NCI-H1694 treated with DMSO at 0.1 percent for 48 hours (cell line): ENCODE measurements at regions not wholly inside any gene's neighbourhood (a gene's known extent, or its start where the extent isn't known, plus 50 kb on each side); places are given as distances from the start of the nearest gene placed in this dataset.

Experiments
- DNase-seq: peaks from one replicate; lab custom pipeline; 2025; lab: John Stamatoyannopoulos, UW

- no peak for DNase-seq
Measured at GRCh38 chr6:131383421-131384411, 189.3 kb upstream of the ARG1 start.

GRCh38 chr6:131387562-131388447, 185.2 kb upstream of the ARG1 start:
- DNase-seq, result no peak

GRCh38 chr6:131390322-131390721, 182.7 kb upstream of the ARG1 start:
- DNase-seq, result no peak

- no peak for DNase-seq
Measured at GRCh38 chr6:131391116-131391515, 181.9 kb upstream of the ARG1 start.

DNA sequence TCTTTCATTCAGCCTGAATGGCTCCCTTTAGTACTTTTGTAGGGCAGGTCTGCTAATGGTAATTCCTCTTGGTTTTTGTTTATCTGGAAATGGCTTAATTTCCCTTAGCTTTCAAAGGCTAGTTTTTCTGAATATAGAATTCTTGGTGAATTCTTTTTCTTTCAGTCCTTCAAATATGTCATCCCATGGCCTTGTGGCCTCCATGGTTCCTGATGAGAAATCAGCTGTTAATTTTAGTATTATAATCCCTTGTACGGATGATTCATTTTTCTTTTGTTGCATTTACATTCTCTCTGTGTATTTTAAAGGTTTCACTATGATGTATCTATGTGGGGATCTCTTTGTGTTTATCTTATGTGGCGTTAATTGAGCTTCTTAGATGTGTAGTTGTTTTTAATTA, 179.6 kb upstream of the ARG1 start:
- no peak for DNase-seq

- DNase-seq, result no peak
Measured at GRCh38 chr6:131394768-131395432, 178.1 kb upstream of the ARG1 start.

GRCh38 chr6:131398176-131398575, 174.8 kb upstream of the ARG1 start:
- no peak for DNase-seq

- no peak for DNase-seq
Measured at GRCh38 chr6:131399433-131399832, 173.6 kb upstream of the ARG1 start.

DNA sequence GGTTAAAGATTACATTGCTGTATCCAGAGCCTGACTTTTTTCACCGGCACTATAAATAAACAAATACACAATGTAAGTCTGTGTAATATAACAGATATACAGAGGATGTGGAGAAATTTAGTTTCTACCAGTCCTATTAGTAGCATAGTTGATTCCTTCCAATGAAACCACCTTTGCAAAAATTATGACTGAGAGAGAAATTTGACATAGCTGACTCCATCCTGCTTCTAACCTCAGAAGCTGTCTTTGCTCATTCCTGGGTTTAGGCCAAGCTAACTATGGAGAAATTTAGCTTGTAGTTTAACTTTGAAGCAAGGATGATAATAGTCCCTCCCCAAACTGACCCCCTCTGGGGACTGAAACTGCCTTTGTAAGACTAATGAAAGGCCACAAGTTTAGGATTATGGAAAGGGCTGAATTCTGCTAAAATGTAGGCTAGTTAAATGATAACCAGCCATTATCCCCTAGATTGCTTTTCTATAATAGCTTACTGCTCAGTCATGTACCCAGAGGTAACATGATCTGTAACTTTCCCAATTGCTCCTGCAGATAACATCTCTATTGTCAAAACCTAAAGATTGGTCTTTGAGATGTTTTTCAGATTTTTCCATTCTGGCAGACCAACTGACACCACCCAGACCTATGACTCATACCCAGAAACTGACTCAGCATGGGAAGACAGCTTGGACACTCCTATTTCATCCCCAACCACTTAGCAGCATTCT, 172.8 kb upstream of the ARG1 start:
- no peak for DNase-seq

DNA sequence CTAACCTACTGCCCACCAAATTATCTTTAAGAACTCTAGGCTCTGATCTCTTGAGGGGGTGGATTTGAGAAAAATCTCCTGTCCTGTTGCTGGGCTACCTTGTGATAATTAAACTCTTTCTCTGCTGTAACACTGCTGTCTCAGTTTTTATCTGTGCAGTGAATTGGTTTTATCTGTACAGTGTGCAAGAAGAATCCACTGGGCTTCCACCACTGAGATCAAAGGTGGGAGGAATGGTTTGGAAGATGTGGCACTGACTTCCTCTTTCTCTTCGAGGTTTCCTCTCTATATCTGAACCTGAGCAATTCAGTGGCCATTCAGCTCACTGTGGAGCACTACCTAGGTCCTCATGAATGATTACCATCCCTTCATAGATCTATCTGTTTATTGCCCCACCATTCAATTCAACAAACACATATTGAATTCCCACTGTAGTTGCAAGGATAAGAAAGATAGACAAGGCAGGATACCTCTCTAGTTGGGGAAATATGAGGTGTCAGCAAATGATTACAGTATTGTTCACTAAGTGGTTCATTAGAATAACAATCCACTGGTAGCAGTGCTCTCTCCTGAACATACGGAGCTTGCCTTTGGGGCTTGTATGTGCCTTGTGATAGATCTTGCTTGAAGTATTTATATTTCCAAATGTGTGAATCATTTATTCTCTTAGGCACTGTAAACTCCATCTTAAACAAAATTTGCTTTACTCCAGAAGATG, 172.1 kb upstream of the ARG1 start:
- DNase-seq, result no peak

- no peak for DNase-seq
Measured at GRCh38 chr6:131408811-131409210, 164.2 kb upstream of the ARG1 start.

GRCh38 chr6:131410785-131411184, 162.2 kb upstream of the ARG1 start:
- DNase-seq, result no peak

- DNase-seq, result no peak
Measured at GRCh38 chr6:131412960-131413830, 159.8 kb upstream of the ARG1 start.

GRCh38 chr6:131413831-131414191, 159.2 kb upstream of the ARG1 start:
- DNase-seq, result no peak

- no peak for DNase-seq
Measured at GRCh38 chr6:131414956-131415355, 158.1 kb upstream of the ARG1 start.

DNA sequence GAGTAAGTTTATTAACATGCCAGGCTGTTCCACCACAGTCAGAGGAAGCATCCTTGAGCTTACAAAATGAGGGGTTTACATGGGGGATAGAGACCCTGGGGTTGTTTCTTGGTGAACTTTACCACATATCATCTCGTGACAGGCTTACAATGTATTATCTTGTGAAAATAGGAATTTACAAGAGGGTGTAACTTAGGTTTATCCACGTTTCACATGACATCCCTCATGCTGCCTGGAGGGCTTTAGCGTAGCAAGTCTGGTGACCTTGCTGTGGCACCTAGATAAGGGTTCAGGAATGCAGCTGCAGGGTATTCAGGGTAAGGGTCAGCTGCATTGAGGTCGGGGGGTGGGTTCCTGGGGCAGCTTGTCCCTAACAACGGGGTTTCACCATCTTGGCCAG, 154.6 kb upstream of the ARG1 start:
- no peak for DNase-seq

- DNase-seq, result no peak
Measured at GRCh38 chr6:131419702-131420101, 153.3 kb upstream of the ARG1 start.

- DNase-seq, result no peak
Measured at GRCh38 chr6:131424016-131424415, 149.0 kb upstream of the ARG1 start.

- no peak for DNase-seq
Measured at GRCh38 chr6:131424475-131424874, 148.6 kb upstream of the ARG1 start.

- DNase-seq, result no peak
Measured at GRCh38 chr6:131427434-131428058, 145.5 kb upstream of the ARG1 start.
